ENCODE measurements at regions not wholly inside any gene's neighbourhood (a gene's known extent, or its start where the extent isn't known, plus 50 kb on each side); places are given as distances from the start of the nearest gene placed in this dataset.

GRCh38 chr1:221949996-221950395 lies 208.1 kb upstream of the DUSP10 start:
- Histone ChIP-seq H3K27me3 (no peaks in the 10 kb centered on the region), H3K36me3 (no peaks in the 10 kb centered on the region), H3K4me1 (ENCODE audit: control insufficient read depth in 1 of 2, insufficient read depth in 1 of 2, low read depth in 1 of 2, low read length in 1 of 2) (no peaks in the 10 kb centered on the region), H3K27ac (no peak overlapping the region), H3K9me3 (no peaks in the 10 kb centered on the region), H3K4me3 (ENCODE audit: low read depth in 1 of 2, low read length in 1 of 2) (no peak overlapping the region)
- no peak for TF ChIP-seq CTCF (IDR thresholded peaks at IDR 0.05)

- no peaks in the 10 kb centered on the region for H3K9me3 ChIP-seq
- TF ChIP-seq CTCF (IDR thresholded peaks at IDR 0.05) = no peak
- H3K27ac ChIP-seq = no peak overlapping the region
- H3K4me3 ChIP-seq (ENCODE audit: low read depth in 1 of 2, low read length in 1 of 2) = no peak overlapping the region
- no peaks in the 10 kb centered on the region for H3K27me3 ChIP-seq
- no peaks in the 10 kb centered on the region for H3K4me1 ChIP-seq (ENCODE audit: control insufficient read depth in 1 of 2, insufficient read depth in 1 of 2, low read depth in 1 of 2, low read length in 1 of 2)
- no peaks in the 10 kb centered on the region for H3K36me3 ChIP-seq
These were observed 206.6 kb upstream of the DUSP10 start for GRCh38 chr1:221948459-221948858.

GRCh38 chr1:221947731-221948130 lies 205.8 kb upstream of the DUSP10 start:
- Histone ChIP-seq H3K36me3 (no peaks in the 10 kb centered on the region), H3K27ac (no peak overlapping the region), H3K9me3 (no peaks in the 10 kb centered on the region), H3K4me1 (ENCODE audit: control insufficient read depth in 1 of 2, insufficient read depth in 1 of 2, low read depth in 1 of 2, low read length in 1 of 2) (no peaks in the 10 kb centered on the region), H3K4me3 (ENCODE audit: low read depth in 1 of 2, low read length in 1 of 2) (no peak overlapping the region), H3K27me3 (no peaks in the 10 kb centered on the region)
- no peak for TF ChIP-seq CTCF (IDR thresholded peaks at IDR 0.05)

GRCh38 chr1:221946768-221947167 lies 204.9 kb upstream of the DUSP10 start:
- Histone ChIP-seq H3K36me3 (no peaks in the 10 kb centered on the region), H3K4me3 (ENCODE audit: low read depth in 1 of 2, low read length in 1 of 2) (no peak overlapping the region), H3K9me3 (no peaks in the 10 kb centered on the region), H3K27me3 (no peaks in the 10 kb centered on the region), H3K27ac (no peak overlapping the region), H3K4me1 (ENCODE audit: control insufficient read depth in 1 of 2, insufficient read depth in 1 of 2, low read depth in 1 of 2, low read length in 1 of 2) (no peaks in the 10 kb centered on the region)
- TF ChIP-seq CTCF (IDR thresholded peaks at IDR 0.05) = no peak

GRCh38 chr1:221945669-221946068 lies 203.8 kb upstream of the DUSP10 start:
- no peaks in the 10 kb centered on the region for H3K4me1 ChIP-seq (ENCODE audit: control insufficient read depth in 1 of 2, insufficient read depth in 1 of 2, low read depth in 1 of 2, low read length in 1 of 2)
- H3K36me3 ChIP-seq = no peaks in the 10 kb centered on the region
- H3K27ac ChIP-seq = no peak overlapping the region
- H3K4me3 ChIP-seq (ENCODE audit: low read depth in 1 of 2, low read length in 1 of 2) = no peak overlapping the region
- TF ChIP-seq CTCF (IDR thresholded peaks at IDR 0.05) = no peak
- no peaks in the 10 kb centered on the region for H3K9me3 ChIP-seq
- no peaks in the 10 kb centered on the region for H3K27me3 ChIP-seq

GRCh38 chr1:221944247-221944870 lies 202.5 kb upstream of the DUSP10 start:
- Histone ChIP-seq H3K4me3 (ENCODE audit: low read depth in 1 of 2, low read length in 1 of 2) (no peak overlapping the region), H3K27me3 (no peaks in the 10 kb centered on the region), H3K36me3 (no peaks in the 10 kb centered on the region), H3K27ac (no peak overlapping the region), H3K9me3 (no peaks in the 10 kb centered on the region), H3K4me1 (ENCODE audit: control insufficient read depth in 1 of 2, insufficient read depth in 1 of 2, low read depth in 1 of 2, low read length in 1 of 2) (no peaks in the 10 kb centered on the region)
- TF ChIP-seq CTCF (IDR thresholded peaks at IDR 0.05) = no peak

All from neutrophil (primary cell).